ENCODE measurements at regions not wholly inside any gene's neighbourhood (a gene's known extent, or its start where the extent isn't known, plus 50 kb on each side); places are given as distances from the start of the nearest gene placed in this dataset.

GRCh38 chr4:125801924-125802323 lies 487.2 kb downstream of the FAT4 start:
- Histone ChIP-seq H3K79me2 (ENCODE audit: control insufficient read depth, insufficient read depth, low read length) (no peaks in the 10 kb centered on the region), H3K27me3 (ENCODE audit: control insufficient read depth in 2 of 2, insufficient read depth in 2 of 2, low read length in 2 of 2) (no peaks in the 10 kb centered on the region), H3K36me3 (ENCODE audit: control insufficient read depth in 2 of 2, extremely low read depth in 1 of 2, insufficient read depth in 2 of 2, low read length in 2 of 2) (no peaks in the 10 kb centered on the region), H3K9ac (replicated peaks; ENCODE audit: extremely low read depth, insufficient read depth, low read length) (no peak overlapping the region), H3K9me3 (replicated peaks; ENCODE audit: control insufficient read depth, insufficient read depth, low read length) (no peaks in the 10 kb centered on the region), H3K4me3 (replicated peaks in 1 of 3; ENCODE audit: insufficient read depth in 1 of 3, low read depth in 1 of 3, low read length in 3 of 3) (no peak overlapping the region), H2AFZ (ENCODE audit: low read depth, low read length) (no peak overlapping the region), H3K27ac (ENCODE audit: insufficient read depth, low read depth, low read length) (no peak overlapping the region), H3K9me1 (replicated peaks; ENCODE audit: control insufficient read depth, extremely low read depth, insufficient read depth, low read length) (no peaks in the 10 kb centered on the region), H3K4me1 (ENCODE audit: control insufficient read depth, extremely low read depth, insufficient read depth, low read length) (no peaks in the 10 kb centered on the region), H4K20me1 (replicated peaks; ENCODE audit: control insufficient read depth, extremely low read depth, insufficient read depth, low read length) (no peaks in the 10 kb centered on the region), H3K4me2 (ENCODE audit: insufficient read depth, low read length) (no peak overlapping the region)
- FAIRE-seq (no peak), DNase-seq (ENCODE audit: low read depth, low spot score) (no peak)
- ChIA-PET POLR2A (no interaction called here), CTCF (no interaction called here)
- BruUV-seq (replicated peaks), result no TSS peak
- dilution Hi-C loops (cut with MboI; ENCODE audit: extremely low pct_ligation_motif_present, low sequenced_read_pairs), result no loop called here
- no peak for TF ChIP-seq GATA2 (IDR thresholded peaks at IDR 0.05; ENCODE audit: insufficient read depth, insufficient read length, low read depth, low read length)
- TF ChIP-seq POLR2A (IDR thresholded peaks at IDR 0.05; ENCODE audit: low read depth, low read length), result no peak
- no peak for TF ChIP-seq MYC (IDR thresholded peaks at IDR 0.05; ENCODE audit: low read depth, low read length)
- no peak for TF ChIP-seq EZH2 (IDR thresholded peaks at IDR 0.05; ENCODE audit: borderline replicate concordance, low read depth, low read length, severe bottlenecking)
- no peak for TF ChIP-seq JUN (IDR thresholded peaks at IDR 0.05; ENCODE audit: borderline replicate concordance, insufficient read depth, insufficient read length, low read depth)
- TF ChIP-seq CTCF (IDR thresholded peaks at IDR 0.05; ENCODE audit: extremely low read depth in 1 of 2, insufficient read depth in 1 of 2, low read depth in 1 of 2, low read length in 2 of 2), result no peak
- TF ChIP-seq POLR2AphosphoS5 (IDR thresholded peaks at IDR 0.05; ENCODE audit: insufficient read depth, low read depth, low read length), result no peak
- TF ChIP-seq MAX (IDR thresholded peaks at IDR 0.05; ENCODE audit: insufficient read depth, insufficient read length), result no peak
- TF ChIP-seq FOS (IDR thresholded peaks at IDR 0.05; ENCODE audit: borderline replicate concordance, insufficient read depth, low read length), result no peak
- intact Hi-C loops (cut with micrococcal nuclease), result no loop called here
